ENCODE measurements at regions not wholly inside any gene's neighbourhood (a gene's known extent, or its start where the extent isn't known, plus 50 kb on each side); places are given as distances from the start of the nearest gene placed in this dataset.
"Not testable (repeated sequence)": the region's sequence is repeated elsewhere in the genome, so short reads cannot be mapped to it uniquely, and the experiment has no call there.

DNA sequence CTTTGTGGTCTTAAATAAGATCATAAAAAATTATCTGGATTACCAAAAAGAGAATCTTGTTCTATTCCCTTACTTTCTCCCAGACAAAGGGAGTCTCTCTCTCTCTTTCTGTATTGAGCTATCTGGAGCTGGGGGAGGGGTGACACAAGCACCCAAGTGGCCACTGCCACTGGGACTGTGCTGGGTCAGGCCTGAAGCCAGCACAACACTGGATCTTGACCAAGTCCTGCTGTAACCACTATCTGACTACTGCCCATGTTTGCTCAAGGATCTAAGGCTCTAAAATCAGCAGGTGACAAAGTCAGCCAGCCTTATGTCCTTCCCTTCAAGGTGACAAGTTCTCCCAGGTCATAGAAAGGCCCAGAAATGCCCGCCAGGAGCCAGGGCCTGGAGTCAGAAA, 75.0 kb upstream of the SPATA16 start:
- DNase-seq, result no peak

DNA sequence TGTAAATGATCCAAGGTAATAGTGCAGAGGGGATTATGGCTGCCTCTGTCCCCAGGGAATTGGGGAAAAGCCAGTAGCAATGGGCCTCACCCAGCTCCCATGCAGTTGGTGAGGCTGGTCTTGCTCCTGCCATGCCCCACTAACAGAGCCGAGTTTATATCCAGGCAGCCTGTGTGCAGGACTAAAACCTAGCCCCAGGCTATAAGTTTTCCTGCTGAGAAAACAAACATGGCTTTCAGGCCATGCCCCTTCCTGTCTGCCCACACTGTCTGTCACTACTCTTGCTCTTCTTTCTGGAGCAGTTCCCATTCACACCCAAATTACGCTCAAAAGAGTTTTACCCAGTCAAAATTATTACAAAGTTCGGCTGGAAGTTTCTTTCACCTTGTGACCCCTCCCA, 73.5 kb upstream of the SPATA16 start:
- no peak for DNase-seq

DNA sequence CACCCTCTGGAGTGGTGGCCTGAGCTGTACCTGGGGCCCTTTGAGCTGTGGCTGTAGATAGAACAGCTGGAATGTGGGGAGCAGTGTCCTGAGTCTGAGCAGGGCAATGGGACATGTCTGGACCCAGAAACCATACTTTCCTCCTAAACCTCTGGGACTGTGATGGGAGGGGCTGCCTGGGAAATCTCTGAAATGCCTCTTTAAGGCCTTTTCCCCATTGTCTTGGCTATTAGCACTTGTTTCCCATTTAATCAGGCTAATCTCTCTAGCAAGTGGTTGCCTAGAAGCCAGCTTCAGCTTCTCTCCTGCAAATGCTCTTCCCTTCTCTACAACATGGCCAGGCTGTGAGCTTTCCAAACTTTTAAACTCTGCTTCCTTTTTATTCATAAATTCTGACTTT, 58.5 kb upstream of the SPATA16 start:
- no peak for DNase-seq

DNA sequence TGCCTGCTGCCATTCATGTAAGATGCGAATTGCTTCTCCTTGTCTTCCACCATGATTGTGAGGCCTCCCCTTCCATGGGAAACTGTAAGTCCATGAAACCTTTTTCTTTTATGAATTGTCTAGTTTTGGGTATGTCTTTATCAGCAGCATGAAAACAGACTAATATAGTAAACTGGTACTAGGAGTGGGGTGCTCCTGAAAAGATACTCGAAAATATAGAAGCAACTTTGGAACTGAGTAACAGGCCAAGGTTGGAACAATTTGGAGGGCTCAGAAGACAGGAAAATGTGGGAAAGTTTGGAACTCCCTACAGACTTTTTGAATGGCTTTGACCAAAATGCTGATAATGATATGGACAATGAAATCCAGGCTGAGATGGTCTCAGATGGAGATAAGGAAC, 53.8 kb upstream of the SPATA16 start:
- DNase-seq, result not testable (repeated sequence)

DNA sequence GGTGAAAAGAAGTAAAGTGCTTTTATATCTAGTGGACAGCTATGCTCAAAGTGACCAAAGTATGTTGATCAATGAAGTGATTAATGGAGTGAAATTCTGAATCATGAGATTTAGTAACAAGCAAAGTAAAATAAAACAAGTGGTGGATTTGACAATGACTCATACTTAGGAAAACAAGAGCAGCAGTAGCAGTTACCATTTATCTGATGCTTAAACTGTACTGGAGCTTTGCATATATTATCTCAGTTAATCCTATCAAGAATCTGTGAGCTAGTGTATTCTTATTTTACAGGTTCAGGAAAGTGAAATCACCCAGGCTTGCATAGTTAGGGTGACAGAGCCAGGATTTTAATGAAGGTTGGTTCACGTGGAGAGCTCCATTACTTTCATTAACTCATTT, 50.6 kb upstream of the SPATA16 start:
- DNase-seq, result no peak
